WERI-Rb-1 (cell line): ENCODE measurements at regions not wholly inside any gene's neighbourhood (a gene's known extent, or its start where the extent isn't known, plus 50 kb on each side); places are given as distances from the start of the nearest gene placed in this dataset.

Source experiments
- DNase-seq: peaks from one replicate; pipeline ENCODE4 v3.0.0-alpha.2; 2020
- H3K27ac ChIP-seq: fragments of 250-450 bp; sonication (Bioruptor Pico); 2 replicates; pipeline ENCODE4 v1.5.1; 2020; ENCODE audit warnings: mild to moderate bottlenecking, moderate library complexity
- H3K27me3 ChIP-seq: fragments of 250-450 bp; sonication (Bioruptor Pico); 2 replicates; pipeline ENCODE4 v1.5.1; 2021; ENCODE audit warnings: mild to moderate bottlenecking, low read depth, moderate library complexity; ENCODE audit not compliant: insufficient read depth, severe bottlenecking
- H3K36me3 ChIP-seq: fragments of 250-450 bp; sonication (Bioruptor Pico); 2 replicates; pipeline ENCODE4 v1.5.1; 2020; ENCODE audit warnings: mild to moderate bottlenecking, moderate library complexity
- H3K4me3 ChIP-seq: 2 replicates; pipeline ENCODE4 v1.5.1; 2011; ENCODE audit warnings: low read depth, mild to moderate bottlenecking, control low read depth, low read length
- H3K9me3 ChIP-seq: fragments of 250-450 bp; sonication (Bioruptor Pico); 2 replicates; pipeline ENCODE4 v1.5.1; 2021; ENCODE audit warnings: mild to moderate bottlenecking, moderate library complexity; ENCODE audit not compliant: severe bottlenecking
- CTCF ChIP-seq: IDR thresholded peaks from 2 replicates; pipeline ENCODE4 v1.5.1; 2011; ENCODE audit warnings: low read depth, mild to moderate bottlenecking, control low read depth, inconsistent platforms, low read length

DNA sequence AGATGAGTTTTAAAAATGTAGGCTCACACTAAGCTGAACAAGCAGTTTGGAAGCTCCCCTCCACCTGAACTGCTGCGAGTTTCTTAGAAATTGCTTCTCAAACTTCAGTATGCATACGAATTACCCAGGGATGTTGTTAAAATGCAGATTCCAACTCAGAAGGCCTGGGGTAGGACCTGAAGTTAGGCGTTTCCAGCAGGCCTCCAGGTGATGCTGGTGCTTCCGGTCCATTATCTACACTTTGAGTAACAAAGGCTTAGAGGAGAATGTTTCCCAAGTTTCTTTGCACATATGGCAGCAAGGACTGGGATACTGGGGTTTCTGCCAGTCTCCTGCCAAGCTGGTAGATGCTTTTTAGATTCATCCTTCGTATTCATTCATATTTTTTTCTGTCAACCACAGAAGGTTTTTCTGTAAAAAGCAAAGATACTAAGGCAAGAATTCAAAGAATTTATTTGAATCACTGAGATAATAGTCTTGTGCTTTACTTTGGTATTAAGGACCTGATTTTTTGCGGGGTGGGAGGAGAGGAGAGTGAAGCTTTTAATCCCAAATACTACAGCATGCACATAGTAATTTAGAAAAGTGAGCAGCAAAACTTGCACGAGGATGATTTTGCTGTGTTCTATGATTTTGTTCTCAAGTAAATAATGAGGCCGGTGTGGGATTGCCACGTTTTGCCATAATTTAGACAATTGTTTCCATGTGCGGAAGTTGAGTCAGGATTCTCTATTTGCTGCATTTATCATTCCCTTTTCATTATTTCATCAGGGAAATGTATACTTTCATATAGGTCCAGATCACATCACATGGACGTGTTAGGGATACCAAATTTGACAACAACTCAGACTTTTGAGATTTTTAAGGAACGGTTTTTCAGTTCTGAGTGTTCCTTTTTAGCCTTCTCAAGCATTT is 137.6 kb upstream of the SPATS2L start:
- Histone ChIP-seq H3K36me3 (no peaks in the 10 kb centered on the region), H3K9me3 (no peaks in the 10 kb centered on the region), H3K4me3 (no peak overlapping the region), H3K27me3 (no peaks in the 10 kb centered on the region), H3K27ac (no peak overlapping the region)
- DNase-seq, result no peak
- TF ChIP-seq CTCF, result no peak

DNA sequence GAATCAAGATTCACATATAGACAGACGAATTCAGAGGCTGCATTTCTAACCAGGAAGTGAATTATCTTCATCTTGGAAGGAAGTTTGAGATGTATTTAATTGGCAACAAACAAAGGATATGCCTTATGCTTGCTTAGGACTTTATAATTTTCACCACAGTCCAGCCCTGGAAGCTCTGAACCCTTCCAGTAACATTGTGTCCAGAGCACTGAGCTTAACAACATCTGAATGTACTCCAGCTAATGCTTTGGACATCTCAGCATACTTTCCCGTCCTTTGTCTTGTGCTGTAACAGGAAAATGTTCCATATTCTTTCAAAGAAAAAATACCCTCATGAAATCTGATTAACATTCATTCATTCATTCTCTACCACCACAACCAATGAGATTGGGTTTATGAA is 136.3 kb upstream of the SPATS2L start:
- no peak for TF ChIP-seq CTCF
- no peak for DNase-seq

DNA sequence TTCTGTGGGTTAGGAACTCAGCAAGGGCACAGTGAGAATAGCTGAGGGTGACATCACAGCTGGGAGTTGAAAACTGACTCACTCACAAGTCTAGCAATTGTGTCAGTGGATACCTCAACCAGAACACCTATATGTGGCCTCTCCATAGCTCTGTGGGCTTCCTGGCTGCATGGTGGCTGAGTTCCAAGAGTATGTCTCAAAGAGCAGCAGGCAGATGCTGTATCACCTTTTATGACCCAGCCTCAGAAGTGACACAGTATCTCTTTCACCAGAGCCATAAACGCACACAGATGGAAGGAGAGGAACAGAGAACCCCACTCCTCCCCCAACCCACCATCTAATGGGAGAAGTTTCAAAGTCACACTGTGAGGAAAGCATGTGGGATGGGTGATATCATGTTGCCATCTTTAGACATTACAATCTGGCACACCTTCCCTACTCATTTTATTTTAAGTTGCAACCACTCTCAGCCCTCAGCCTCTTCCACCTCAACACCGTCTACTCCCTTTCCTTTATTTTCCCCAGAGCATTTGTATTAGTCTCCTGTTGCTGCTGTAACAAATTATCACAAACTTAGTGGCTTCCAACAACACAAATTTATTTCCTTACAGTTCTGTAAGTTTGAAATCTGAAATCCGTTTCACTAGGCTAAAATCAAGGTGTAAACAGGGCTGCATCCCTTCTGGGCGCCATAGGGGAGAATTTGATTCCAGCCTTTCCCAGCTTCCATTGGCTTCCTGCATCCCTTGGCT is 134.6 kb upstream of the SPATS2L start:
- peaks cover 4% of the 10 kb centered on the region for H3K9me3 ChIP-seq
- no peak overlapping the region for H3K27ac ChIP-seq
- TF ChIP-seq CTCF, result no peak
- no peak overlapping the region for H3K4me3 ChIP-seq
- no peaks in the 10 kb centered on the region for H3K27me3 ChIP-seq
- DNase-seq, result no peak
- no peaks in the 10 kb centered on the region for H3K36me3 ChIP-seq

More for the DNA sequence above, 136.3 kb upstream of the SPATS2L start:
- H3K4me3 ChIP-seq, result no peak overlapping the region
- H3K36me3 ChIP-seq, result no peaks in the 10 kb centered on the region
- peaks cover 2% of the 10 kb centered on the region for H3K9me3 ChIP-seq
- H3K27ac ChIP-seq, result no peak overlapping the region
- H3K27me3 ChIP-seq, result no peaks in the 10 kb centered on the region

DNA sequence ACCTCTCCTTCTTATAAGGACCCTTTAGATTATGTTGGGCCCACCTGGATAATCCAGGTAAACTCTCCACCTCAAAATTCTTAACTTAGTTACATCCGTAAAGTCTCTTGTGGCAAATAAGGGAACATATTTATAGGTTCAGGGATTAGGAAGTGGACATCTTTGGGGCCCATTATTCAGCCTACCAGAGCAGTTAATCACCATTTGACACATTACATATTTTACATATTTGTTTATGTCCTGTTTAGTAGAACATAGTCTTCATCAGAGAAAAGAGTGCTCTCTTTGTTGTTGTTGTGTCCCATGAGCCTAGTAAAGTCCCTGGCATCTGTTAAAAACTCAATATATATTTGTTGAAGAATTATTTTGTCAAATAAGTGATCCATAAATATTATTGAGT is 134.0 kb upstream of the SPATS2L start:
- Histone ChIP-seq H3K27me3 (no peaks in the 10 kb centered on the region), H3K4me3 (no peak overlapping the region), H3K27ac (no peak overlapping the region), H3K9me3 (peaks cover 4% of the 10 kb centered on the region), H3K36me3 (no peaks in the 10 kb centered on the region)
- TF ChIP-seq CTCF, result no peak
- DNase-seq, result no peak

DNA sequence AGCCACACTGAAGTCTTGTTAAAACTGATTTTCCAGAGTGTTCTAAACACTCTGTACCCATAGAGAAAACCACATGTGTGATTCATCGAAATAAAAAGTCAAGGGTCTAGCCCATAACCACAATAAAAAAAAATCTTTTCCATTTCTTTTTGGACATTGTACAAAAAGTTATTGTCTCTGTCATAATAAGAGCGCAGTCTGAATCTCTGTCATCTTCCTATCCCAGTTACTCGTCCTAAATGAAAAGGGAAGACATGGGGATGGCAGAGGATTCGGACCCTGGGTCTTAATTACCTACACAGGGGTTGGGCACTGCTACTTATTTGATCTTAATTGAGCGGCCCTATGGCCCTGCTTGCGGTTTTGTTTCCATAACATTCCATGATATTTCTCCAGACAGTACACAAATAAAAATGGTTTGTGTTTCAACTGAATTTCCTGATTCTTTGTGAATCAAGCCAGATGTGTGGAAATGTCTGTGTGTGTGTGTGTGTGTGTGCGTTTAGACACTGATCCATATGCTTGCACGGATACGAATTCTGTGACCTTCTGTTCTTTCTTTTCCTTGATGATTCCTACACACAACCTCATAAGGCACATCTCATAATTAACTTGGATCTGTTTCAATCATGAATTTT is 133.4 kb upstream of the SPATS2L start:
- Histone ChIP-seq H3K36me3 (no peaks in the 10 kb centered on the region), H3K27me3 (no peaks in the 10 kb centered on the region), H3K9me3 (peaks cover 4% of the 10 kb centered on the region), H3K4me3 (no peak overlapping the region), H3K27ac (no peak overlapping the region)
- TF ChIP-seq CTCF, result no peak
- DNase-seq, result no peak
